ENCODE measurements at regions not wholly inside any gene's neighbourhood (a gene's known extent, or its start where the extent isn't known, plus 50 kb on each side); places are given as distances from the start of the nearest gene placed in this dataset.
A peak's percentile ranks its signal among the peaks of the same experiment; 100 is the strongest.

- H3K56ac ChIP-seq (replicated peaks; ENCODE audit: insufficient read length, low read depth, low read length), result no peak overlapping the region
- no peaks in the 10 kb centered on the region; a peak in 1 of 8 replicates for H3K36me3 ChIP-seq (ENCODE audit: control insufficient read depth in 2 of 4, insufficient read depth in 4 of 4, low read length in 3 of 4)
- no peak overlapping the region for H3K4me3 ChIP-seq (ENCODE audit: extremely low read depth in 1 of 4, insufficient read depth in 2 of 4, low read depth in 3 of 4, low read length in 4 of 4)
- H2AK5ac ChIP-seq (ENCODE audit: low read depth, low read length), result no peak overlapping the region
- no peak overlapping the region for H3K4ac ChIP-seq (replicated peaks; ENCODE audit: insufficient read length, low read depth, low read length)
- no peaks in the 10 kb centered on the region for H3K9me3 ChIP-seq (ENCODE audit: insufficient read depth in 2 of 2, low read depth in 1 of 2, low read length in 1 of 2)
- H2AFZ ChIP-seq (ENCODE audit: low read length), result no peak overlapping the region
- H4K91ac ChIP-seq (replicated peaks; ENCODE audit: insufficient read length, low read length), result no peak overlapping the region
- H3K4me1 ChIP-seq (replicated peaks in 1 of 4; ENCODE audit: control insufficient read depth in 3 of 4, insufficient read depth in 4 of 4, low read length in 3 of 4), result peaks cover 0 to 7% (median 0%) of the 10 kb centered on the region in 4 experiments; a peak in 2 of 7 replicates
- POLR2A ChIA-PET (ENCODE audit: partially characterized antibody), result interaction anchor here (0.9 to 1.3 kb wide), 3 partner anchors 10 to 54 kb away, joined by 3 to 7 read pairs (median 3); partner anchors contain the start of gene RMP24
- no peaks in the 10 kb centered on the region for H3K79me2 ChIP-seq (ENCODE audit: control insufficient read depth in 1 of 2, insufficient read depth in 2 of 2, low read length in 2 of 2)
- H3K4me2 ChIP-seq (ENCODE audit: insufficient read depth in 1 of 2, low read depth in 2 of 2, low read length in 2 of 2), result no peak overlapping the region
- H3K23me2 ChIP-seq (ENCODE audit: low read depth, low read length), result no peaks in the 10 kb centered on the region
- H3K23ac ChIP-seq (ENCODE audit: insufficient read length), result no peak overlapping the region
- no peaks in the 10 kb centered on the region for H3K27me3 ChIP-seq (replicated peaks in 1 of 4; ENCODE audit: control insufficient read depth in 3 of 4, extremely low read depth in 1 of 4, insufficient read depth in 3 of 4, low read length in 3 of 4)
- H2BK12ac ChIP-seq (ENCODE audit: low read depth, low read length), result no peak overlapping the region
- H4K5ac ChIP-seq (ENCODE audit: insufficient read length, low read depth, low read length), result no peak overlapping the region
- FAIRE-seq (no peak), DNase-seq (ENCODE audit: low read depth in 1 of 2, low spot score in 2 of 2) (no peak)
- H3K14ac ChIP-seq (ENCODE audit: insufficient read length), result no peak overlapping the region
- no peak overlapping the region for H3K18ac ChIP-seq (ENCODE audit: extremely low read depth, low read length)
- no peak overlapping the region; the same call in 1 of the 2 replicates for H2BK5ac ChIP-seq (ENCODE audit: low read depth, low read length)
- peaks cover 3% of the 10 kb centered on the region for H3K79me1 ChIP-seq (ENCODE audit: low read depth, low read length)
- CTCF ChIA-PET (ENCODE audit: partially characterized antibody), result interaction anchor here (0.8 to 4.9 kb wide), 7 partner anchors 11 to 162 kb away, joined by 3 to 28 read pairs (median 3); no protein-coding TSS in a partner anchor
- no peak overlapping the region for H4K8ac ChIP-seq (ENCODE audit: extremely low read depth, insufficient read depth, low read length)
- peak overlapping the region; percentile 83 for H2BK15ac ChIP-seq (ENCODE audit: low read length)
- H4K20me1 ChIP-seq (replicated peaks in 1 of 2; ENCODE audit: control insufficient read depth in 1 of 2, insufficient read depth in 2 of 2, low read length in 2 of 2), result no peaks in the 10 kb centered on the region
- no peak overlapping the region for H3K9ac ChIP-seq (replicated peaks in 1 of 4; ENCODE audit: extremely low read depth in 1 of 4, low read depth in 3 of 4, low read length in 3 of 4)
- no peak overlapping the region for H2BK20ac ChIP-seq (ENCODE audit: low read length)
- no peak overlapping the region for H2BK120ac ChIP-seq (replicated peaks; ENCODE audit: low read depth, low read length)
- H3K27ac ChIP-seq (ENCODE audit: low read depth, low read length), result no peak overlapping the region
- WGBS, 2 experiments (ENCODE audit: extremely low coverage in 1 of 2, insufficient coverage in 1 of 2, insufficient read length in 1 of 2, insufficient replicate concordance in 2 of 2, low coverage in 1 of 2, low lambda C conversion rate in 2 of 2, missing lambda C conversion rate in 1 of 2), result 92% methylated on average over 1 of the region's 1 CpG; no CpG with 5 or more reads in 1 of the 2 experiments
- TF ChIP-seq POU5F1 (IDR thresholded peaks at IDR 0.05; ENCODE audit: low read depth, low read length) (no peak), JUN (IDR thresholded peaks at IDR 0.05; ENCODE audit: low read depth, low read length) (no peak), SIX5 (IDR thresholded peaks at IDR 0.05; ENCODE audit: low read depth, low read length) (no peak), CEBPB (IDR thresholded peaks at IDR 0.05; ENCODE audit: low read depth, low read length) (no peak), HDAC2 (IDR thresholded peaks at IDR 0.05; ENCODE audit: borderline replicate concordance in 1 of 2, low read depth in 2 of 2, low read length in 2 of 2) (no peak), MAFK (IDR thresholded peaks at IDR 0.05; ENCODE audit: low read depth, low read length) (no peak), CTBP2 (IDR thresholded peaks at IDR 0.05; ENCODE audit: borderline replicate concordance, insufficient read depth, insufficient read length, low read length) (no peak), TCF12 (IDR thresholded peaks at IDR 0.05; ENCODE audit: low read depth, low read length) (no peak), JUND (IDR thresholded peaks at IDR 0.05; ENCODE audit: low read length) (no peak), E2F6 (IDR thresholded peaks at IDR 0.05) (no peak), ZNF274 (IDR thresholded peaks at IDR 0.05; ENCODE audit: borderline replicate concordance, extremely low read depth, low read length) (no peak), NANOG (IDR thresholded peaks at IDR 0.05; ENCODE audit: insufficient read depth, low read depth, low read length, poor library complexity, severe bottlenecking) (no peak)
Measured at GRCh38 chr18:35918564-35918963, 53.9 kb upstream of the RMP24 start.
